ENCODE measurements at regions not wholly inside any gene's neighbourhood (a gene's known extent, or its start where the extent isn't known, plus 50 kb on each side); places are given as distances from the start of the nearest gene placed in this dataset.

GRCh38 chr18:40582105-40582504 is 1372.9 kb upstream of the PIK3C3 start:
- no peak for DNase-seq

GRCh38 chr18:40577981-40578365 is 1377.1 kb upstream of the PIK3C3 start:
- no peak for DNase-seq

- DNase-seq = no peak
Observed at GRCh38 chr18:40577239-40577980, 1377.6 kb upstream of the PIK3C3 start.

- no peak for DNase-seq
Observed at GRCh38 chr18:40576507-40577115, 1378.4 kb upstream of the PIK3C3 start.

GRCh38 chr18:40570615-40571014 is 1384.4 kb upstream of the PIK3C3 start:
- no peak for DNase-seq

DNA sequence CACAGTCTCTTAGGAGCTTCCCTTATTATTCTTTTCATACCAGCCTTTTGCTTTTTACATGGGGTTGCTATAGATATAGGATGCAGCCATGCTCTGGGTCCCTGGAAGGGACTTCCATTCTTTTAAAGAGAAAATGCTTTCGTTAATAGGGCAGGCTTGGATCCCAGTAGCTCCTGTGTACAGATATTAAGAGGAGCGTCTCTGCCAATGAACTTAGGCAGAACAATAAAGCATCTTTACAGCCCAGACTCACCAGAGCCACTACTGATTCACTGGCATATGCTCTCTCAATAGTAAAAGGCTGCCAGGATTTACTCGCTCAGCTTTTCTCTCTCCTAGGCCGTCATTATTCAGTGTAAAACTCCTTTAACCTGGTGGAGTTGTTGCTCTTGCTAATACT is 1385.4 kb upstream of the PIK3C3 start:
- DNase-seq = no peak

GRCh38 chr18:40566510-40566844 is 1388.6 kb upstream of the PIK3C3 start:
- no peak for DNase-seq

DNA sequence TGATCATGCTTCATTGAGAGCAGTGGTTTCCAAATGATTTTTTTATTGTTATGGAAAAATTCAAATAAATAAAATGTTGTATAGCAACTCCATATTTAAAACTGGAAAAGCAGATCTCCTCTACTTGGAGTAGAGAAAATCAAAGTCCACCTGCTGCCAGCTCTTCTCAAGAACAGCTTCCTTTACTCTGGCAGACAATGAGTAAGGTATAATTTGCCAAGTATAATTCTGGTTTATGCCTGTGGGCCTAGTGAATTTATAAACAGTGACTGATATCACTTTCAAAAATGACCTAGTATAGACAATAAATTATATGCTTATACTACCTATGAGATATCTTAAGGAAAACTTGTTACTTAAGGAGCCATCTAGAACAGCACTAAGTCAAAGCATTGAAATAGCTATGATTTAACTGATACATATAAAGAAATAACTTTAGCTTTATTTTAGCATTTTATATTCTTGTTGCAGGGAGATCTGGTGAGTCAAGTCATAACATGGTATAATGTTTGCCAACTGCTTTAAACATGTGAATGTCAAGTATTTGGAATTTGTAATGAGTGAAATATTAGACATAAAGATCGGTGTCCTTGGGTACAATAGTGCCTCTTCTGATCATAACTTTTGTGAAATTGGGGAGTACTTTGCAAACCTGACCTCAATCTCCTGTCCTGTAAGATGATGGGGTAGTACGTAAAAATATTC is 1389.1 kb upstream of the PIK3C3 start:
- DNase-seq = no peak

- no peak for DNase-seq
Observed at GRCh38 chr18:40559556-40559955, 1395.5 kb upstream of the PIK3C3 start.

DNA sequence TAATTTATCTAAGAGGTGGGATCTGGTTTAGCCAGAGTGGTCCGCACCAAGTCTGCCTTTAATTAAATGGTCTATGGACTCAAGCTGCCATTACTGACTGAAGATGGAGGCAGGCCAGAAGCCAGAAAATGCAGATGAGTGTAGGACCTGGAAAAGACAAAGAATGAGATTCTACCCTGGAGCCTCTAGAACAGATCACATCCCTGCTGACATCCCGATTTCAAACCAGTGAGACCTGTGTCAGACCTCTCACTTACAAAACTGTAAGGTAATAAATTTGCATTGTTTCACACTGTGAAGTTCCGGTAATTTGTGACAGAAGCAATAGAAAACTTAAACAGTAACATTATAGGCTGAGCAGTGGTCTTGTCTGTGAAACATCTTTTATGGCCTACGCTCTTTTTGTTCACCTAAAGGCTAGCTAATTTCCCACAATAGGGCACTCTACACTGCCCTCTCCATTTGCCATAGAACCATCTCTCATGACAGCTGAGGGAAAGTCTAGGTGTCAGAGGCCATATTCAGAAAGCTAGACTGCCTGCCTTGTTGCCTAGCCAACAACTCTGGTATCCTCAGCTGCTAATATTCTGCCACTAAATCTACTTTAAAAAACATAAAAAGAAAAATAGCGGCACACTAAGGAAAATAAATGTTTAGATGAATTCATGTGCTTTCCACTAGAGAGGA is 1396.2 kb upstream of the PIK3C3 start:
- DNase-seq = no peak

DNA sequence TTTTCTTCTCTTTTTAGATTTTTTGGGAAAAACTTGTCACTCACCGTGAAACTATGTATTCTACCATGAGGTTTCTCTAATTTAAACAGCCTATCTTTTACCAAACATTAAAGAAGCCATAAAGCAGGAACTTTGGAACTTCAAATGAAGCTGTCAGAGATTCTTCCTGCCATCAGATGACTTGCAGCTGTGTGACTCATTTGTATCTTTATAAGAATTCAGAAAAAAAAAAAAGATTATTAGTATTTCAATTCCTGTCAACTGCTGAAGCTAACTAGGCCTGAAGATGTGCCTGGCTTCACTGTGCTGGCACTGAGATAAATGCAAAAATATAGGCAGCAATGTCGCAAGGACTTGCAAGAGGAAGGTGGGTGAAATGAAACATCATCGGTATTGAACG is 1399.1 kb upstream of the PIK3C3 start:
- no peak for DNase-seq

DNA sequence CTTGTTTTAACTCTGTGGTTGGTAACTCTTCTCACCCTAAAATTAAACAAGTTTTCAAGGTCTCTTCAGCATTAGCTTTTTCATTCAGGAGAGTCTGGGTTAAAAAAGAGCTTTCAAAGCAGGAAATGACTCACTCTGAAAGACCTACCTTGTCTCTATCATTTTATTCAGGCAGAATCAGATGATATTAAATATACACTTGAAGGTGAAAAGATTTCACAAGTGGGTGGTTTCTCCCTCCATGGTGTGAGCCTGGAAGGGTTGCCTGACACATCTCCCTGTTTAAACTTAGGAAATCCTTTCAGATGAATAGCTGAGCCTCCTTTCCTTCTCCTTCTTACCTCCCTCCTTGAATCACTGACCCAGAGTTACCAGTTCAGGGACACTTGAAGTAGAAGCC is 1402.0 kb upstream of the PIK3C3 start:
- DNase-seq = no peak

DNA sequence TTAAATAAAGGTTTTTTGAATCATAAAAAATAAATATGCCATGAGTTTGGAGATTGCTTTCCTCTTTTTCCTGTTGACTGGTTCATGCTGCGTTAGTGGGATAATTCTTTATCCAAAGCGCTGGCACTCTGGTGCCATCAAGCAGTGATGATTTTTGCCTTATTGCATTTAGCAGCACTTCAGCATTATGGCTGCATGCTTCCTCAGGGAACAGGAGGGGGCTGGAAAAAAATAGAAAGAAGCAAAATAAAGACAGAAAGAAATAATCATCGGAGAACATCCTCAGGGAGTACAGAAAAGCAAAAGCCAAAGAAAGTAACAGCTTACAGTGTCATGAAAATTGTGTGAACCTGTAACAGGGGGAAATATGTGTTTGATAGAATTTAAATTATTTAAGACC is 1408.2 kb upstream of the PIK3C3 start:
- no peak for DNase-seq

- DNase-seq = no peak
Observed at GRCh38 chr18:40534723-40535122, 1420.3 kb upstream of the PIK3C3 start.

DNA sequence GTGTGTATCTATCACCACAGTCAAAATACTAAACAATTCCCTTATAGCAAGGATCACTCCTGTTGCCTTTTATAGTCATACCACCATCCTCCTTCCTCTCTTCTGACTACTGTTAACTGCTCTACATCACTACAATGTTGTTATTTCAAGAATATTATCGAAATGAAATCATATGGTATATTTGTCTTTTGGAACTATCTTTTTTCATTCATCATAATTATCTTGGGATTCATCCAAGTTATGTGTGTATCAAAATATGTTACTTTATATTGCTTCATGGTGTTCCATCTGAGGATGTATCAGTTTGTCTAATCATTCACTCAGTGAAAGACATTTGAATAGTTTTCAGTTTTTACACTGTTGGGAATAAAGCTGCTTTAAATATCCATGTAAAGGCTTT is 1423.0 kb upstream of the PIK3C3 start:
- DNase-seq = no peak

DNA sequence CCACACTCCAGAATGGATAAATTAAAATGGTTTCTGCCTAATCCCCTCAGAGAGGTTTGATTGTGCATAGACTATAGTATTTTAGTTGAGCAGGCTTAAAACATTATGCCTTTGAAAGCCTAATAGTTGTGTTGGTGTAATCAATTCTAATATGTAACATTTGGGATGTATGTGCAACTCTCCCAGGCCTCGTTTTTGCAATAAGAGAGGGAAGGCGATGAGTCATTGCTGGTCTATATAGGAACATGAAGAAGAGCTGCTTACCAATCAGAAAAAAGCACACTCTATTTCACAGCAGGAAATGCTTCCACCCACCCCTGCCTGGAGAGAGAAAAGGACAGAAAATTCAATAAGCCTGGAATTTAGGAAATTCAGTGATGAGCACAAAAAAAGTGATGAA is 1424.0 kb upstream of the PIK3C3 start:
- DNase-seq = no peak

GRCh38 chr18:40529478-40529877 is 1425.6 kb upstream of the PIK3C3 start:
- no peak for DNase-seq

GRCh38 chr18:40524881-40525280 is 1430.2 kb upstream of the PIK3C3 start:
- no peak for DNase-seq

DNA sequence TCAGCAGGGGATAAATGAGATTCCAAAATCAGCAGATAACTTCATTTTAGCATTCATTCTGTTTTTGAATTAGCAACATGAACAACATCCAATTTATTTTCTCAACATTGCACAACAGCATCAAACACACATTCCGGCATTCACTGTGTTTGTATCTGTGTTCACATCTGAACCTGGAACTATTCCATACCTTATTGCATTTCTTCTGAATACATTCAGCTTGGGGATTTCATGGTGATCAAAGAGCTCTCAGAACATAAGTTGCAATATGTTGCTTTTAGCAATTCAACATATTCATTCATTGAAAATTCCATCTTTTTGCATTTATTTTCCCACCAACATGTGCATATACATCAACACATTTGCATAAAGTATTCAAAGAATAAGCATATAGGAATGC is 1431.7 kb upstream of the PIK3C3 start:
- no peak for DNase-seq

- DNase-seq = no peak
Observed at GRCh38 chr18:40501026-40501425, 1454.0 kb upstream of the PIK3C3 start.

GRCh38 chr18:40494603-40495002 is 1460.4 kb upstream of the PIK3C3 start:
- DNase-seq = no peak

GRCh38 chr18:40493316-40493715 is 1461.7 kb upstream of the PIK3C3 start:
- DNase-seq = no peak

DNA sequence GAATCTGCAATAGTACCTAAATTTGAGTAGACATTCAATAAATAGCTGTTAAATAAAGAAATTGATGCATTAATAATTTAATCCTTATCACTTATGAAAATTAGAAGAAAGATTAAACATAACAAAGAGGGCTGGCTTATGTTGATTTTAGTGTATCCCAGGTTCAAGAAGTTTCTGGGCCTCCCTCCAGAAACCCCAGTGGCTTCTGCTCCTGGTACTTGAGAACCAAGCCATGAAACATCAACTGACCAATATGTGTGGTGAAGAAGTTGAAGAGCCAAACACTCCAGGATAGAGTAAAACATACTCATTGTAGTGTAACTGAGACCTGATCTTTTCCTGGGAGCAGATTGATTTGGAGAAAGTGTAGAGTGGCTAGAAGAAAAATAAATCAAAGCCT is 1465.7 kb upstream of the PIK3C3 start:
- no peak for DNase-seq

DNA sequence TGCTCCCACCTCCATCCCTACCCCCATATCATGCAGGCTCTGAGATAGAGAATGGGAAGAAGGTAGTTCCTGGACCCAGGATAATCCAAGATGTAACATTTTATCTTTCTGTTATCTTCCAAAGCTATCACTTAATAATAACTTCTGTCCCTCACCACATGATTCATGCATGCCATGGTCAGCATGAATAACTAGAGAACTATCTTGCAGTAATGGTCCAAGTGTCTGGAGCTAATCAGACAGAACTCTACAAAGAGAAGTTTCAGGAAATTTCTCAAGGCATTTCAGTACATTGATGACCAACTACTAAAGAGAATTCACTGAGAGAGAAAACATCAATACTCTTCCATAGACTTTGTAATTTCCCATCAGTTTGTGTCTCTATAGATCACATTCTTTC is 1469.7 kb upstream of the PIK3C3 start:
- no peak for DNase-seq

Measured in NCI-H2081 treated with DMSO at 0.1 percent for 48 hours (cell line).